DMS114 treated with DMSO at 0.1 percent for 48 hours (cell line): ENCODE measurements at regions not wholly inside any gene's neighbourhood (a gene's known extent, or its start where the extent isn't known, plus 50 kb on each side); places are given as distances from the start of the nearest gene placed in this dataset.
"Not testable (repeated sequence)": the region's sequence is repeated elsewhere in the genome, so short reads cannot be mapped to it uniquely, and the experiment has no call there.

Experiments used
- DNase-seq: peaks from one replicate; lab custom pipeline; 2025; ENCODE audit not compliant: unreplicated experiment; lab: John Stamatoyannopoulos, UW

- no peak for DNase-seq
Measured at GRCh38 chr6:139448998-139449610, 74.7 kb upstream of the CITED2 start.

- no peak for DNase-seq
Measured at GRCh38 chr6:139448051-139448649, 73.7 kb upstream of the CITED2 start.

DNA sequence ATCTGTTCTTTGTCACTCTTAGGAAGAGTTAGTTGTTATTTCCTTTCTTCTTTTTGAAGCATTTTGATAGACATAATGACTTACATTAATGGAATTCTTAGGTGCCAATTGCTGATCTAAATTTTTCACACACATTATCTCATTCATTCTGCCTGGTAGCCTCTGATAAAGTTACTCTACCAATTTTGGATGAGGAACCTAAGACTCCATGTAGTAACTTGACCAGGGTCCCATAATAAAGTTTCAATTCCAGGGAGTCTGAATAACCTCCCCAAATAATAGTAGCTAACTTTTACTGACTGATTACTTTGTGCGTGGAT is 73.2 kb upstream of the CITED2 start:
- no peak for DNase-seq

DNA sequence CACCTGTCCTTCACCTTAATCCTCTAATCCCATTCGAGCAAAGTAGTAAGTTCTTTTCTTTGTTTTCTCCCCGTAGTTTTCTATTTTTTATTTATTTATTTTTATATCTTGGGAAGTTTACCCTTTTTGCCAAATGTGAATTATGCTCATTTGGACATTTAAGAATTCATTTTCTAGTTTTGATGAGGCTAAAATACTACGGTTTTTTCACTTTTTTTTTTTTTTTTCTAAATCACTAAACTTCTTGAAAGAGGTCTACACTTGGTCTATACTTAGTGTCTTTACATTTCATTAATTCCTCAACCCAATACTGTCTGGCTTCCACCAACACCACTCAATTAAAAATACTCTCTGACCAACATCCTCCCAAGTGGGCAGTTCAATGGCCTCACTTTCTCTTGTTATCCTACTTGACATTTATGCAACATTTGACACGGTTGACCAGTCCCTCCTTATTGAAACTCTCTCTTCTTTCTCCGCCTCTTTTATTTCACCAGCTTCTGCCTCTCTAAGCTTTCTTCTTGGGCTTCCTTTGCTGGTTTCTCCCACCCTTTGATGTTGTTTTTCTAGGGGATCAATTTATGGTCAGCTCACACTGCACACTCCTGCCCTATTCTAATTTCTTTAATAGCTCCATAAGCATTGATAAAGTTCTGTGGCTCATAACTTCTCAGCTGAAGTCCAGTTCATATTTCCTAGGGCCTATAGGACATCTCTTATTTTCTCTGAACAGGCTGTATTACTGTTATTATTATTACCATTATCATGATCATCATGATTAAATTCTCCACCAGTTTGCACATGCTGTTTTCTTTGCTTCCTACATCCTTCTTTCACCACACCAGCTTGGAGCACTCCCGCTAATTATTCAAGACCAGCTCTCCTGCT is 72.6 kb upstream of the CITED2 start:
- no peak for DNase-seq

- no peak for DNase-seq
Measured at GRCh38 chr6:139446138-139446715, 71.8 kb upstream of the CITED2 start.

DNA sequence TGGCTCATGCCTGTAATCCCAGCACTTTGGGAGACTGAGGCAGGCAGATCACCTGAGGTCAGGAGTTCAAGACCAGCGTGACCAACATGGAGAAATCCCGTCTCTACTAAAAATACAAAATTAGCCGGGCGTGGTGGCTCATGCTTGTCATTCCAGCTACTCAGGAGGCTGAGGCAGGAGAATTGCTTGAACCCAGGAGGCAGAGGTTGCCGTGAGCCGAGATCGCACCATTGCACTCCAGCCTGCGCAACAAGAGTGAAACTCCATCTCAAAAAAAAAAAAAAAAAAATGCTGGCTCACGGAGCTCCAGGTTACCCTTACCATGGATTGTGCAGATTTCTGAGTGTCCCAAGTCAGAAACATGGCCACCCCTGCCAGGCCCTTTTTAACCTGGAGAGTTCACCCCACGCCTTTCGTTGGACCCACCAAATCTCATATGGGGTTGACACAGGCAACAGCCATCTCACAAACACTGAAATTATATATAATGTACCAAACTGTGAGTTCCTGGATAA is 69.9 kb upstream of the CITED2 start:
- DNase-seq: not testable (repeated sequence)

GRCh38 chr6:139443231-139444112 is 69.0 kb upstream of the CITED2 start:
- DNase-seq: peak; percentile 15

DNA sequence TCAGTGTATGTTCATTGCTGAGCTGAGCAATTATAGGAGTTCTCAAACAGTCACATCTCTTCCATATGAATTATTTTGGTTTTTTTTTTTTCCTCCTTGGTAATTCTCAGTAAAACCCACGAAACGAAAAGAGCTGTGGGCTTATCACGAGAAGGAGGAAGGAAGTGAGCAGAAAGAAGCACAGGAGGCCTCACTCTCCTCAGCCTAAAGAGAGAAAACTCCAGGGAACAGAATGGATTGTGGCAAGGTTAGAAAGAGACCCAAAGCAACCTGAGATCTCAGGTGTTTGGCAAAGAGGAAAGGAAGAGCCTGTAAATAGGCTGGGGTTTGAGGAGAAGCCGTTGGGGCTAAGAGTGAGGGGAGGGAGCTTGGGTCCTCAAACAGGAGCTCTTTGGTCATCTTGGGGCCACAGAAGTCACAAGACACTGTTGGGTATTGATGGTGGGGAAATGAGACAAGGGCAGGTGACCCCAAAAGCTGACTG is 67.8 kb upstream of the CITED2 start:
- no peak for DNase-seq

GRCh38 chr6:139439349-139439748 is 64.9 kb upstream of the CITED2 start:
- no peak for DNase-seq

GRCh38 chr6:139438775-139439174 is 64.3 kb upstream of the CITED2 start:
- no peak for DNase-seq

DNA sequence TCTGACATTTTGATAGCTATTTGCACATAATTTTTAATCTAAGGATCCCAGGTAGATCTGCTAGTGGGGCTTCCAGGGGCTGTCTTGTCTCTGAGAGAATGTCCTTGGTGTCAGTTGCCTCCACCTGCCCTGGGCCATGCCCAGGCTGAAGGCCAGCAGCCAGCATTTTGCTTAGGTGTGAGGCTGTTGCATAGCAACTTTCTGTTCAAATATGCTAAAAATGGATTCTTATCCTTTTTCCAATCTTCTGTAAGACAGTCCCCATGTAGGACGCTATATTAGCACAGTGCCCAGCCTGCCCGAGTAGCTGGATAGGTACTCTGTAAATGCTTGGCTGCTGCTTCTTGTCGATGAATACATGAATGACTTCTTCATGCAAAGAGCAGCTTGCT is 62.5 kb upstream of the CITED2 start:
- no peak for DNase-seq

DNA sequence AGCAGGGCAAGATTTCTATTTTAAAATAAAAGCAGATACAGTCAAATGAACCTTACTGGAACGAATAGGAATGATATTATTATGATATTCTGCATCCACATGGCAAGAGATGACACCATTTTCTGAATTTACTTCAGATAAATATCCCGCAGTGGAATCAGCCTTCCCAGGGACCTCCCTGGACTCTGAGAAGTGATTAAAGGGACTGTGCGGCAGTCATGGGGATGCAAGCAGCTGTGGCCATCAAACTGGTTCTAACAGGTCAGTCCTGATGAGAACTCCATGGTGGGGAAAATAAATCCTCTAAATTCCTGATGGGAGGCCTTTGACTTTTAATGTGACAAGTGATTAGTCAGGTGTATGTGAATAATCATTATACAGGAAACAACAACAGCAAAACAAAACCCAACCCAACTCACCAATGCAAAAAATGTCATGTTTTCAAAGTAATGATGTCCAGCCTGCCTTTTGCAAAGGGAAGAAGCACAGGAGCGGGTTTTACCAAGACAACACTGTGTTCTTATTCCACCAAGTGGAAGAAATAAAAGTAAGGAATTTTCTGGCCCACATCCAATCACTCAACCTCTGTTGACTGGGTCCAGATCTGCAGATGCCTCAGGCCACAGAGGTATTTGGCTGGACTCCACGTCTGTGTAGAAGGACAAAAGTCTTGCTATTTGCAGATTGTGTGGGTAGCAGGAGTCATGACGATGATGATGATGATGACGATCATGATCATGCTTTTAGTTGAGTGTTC is 61.9 kb upstream of the CITED2 start:
- DNase-seq: no peak

DNA sequence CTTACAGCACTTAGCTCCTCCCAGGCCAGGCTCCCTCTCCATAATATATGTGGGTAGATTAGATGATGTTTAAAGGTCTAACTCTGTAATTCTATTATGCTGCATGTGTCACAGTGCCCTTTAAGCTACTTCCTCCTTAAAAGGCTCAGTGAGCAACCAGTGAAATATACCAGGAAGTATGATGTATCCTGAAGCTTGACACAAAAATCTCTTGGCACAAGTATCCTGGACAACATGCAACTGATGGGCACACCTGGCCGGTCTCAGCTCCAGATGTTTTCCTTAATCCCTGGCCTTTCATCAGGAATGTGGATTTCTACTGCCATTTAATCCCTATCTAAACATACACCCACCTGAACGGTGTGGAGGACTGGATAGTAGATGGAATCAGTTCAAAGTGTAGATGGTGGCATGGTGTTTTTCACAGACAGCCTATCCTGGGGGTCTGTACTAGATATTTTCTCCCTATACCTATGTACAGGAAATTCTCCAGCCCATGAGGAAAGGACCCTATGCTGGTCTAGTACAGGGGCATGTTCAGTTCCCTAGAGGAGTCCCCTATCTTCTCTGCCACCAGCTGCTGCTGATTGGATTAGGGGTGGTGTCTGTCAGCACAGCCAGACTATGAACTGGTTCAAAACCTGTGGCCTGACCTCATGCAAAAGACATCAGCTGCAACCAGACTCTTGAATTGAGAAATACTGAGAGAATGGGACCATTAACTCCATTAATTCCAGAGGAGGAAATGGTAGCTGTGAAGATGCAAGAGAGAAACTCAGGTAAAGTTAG is 59.4 kb upstream of the CITED2 start:
- no peak for DNase-seq

GRCh38 chr6:139431602-139431956 is 57.1 kb upstream of the CITED2 start:
- DNase-seq: no peak

DNA sequence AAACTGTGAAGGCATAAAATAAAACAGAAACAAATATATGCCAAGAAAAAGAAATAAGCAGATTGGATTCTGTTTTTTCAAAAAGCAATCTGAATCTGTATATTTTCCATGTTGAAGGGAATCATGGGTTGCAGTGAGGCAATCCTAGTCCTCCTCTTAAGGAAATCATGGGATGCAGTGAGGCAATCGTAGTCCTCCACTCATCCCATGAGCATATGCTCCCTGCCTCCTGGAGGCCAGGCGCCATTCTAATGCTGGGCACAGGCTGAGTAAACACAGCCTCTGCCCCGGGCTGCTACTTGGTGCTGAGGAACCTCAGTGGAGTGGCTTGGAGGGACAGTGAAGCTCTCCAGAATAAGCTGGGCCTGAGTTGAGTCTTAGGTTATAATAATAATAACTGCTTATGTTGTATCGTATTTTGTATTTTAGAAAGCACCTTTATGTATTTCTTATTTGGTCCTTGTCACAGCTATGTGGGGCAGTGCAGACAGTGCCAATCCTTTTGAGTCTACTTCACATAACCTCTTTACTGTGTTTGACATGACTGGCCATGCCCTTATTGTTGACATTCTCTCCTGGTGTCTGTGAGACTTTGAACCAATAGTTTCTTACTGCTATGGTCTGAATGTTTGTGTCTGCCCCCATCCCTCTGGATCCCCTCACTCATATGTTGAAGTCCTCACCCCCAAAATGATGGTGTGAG is 56.6 kb upstream of the CITED2 start:
- no peak for DNase-seq

DNA sequence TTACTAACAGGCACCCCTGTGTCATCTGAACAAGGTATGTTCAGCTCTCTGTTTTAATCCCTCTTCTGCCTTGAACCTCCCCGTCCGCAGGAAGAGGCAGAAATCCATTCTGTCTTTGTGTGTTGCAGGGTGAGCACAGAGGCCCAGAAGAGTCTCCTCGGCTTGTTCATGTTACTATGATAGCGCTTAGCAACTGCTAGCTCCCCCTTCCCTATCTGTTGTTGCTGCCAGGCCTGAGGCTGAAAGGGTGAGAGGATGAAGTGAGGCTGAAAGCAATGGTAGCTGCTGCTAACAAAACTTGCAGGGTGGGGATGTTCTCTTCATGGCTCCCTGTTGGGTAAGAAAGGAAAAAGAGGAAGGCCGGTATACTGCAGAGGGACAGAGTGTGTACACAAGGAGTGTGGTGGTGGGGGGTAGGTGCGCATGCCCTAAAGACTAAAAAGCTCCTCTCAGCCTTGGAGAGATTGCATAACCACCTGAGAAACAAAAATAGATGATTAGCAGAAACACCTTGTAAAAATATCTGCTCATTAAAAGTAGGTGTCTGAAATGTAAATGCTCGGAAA is 55.2 kb upstream of the CITED2 start:
- no peak for DNase-seq

- no peak for DNase-seq
Measured at GRCh38 chr6:139427199-139427598, 52.8 kb upstream of the CITED2 start.

- no peak for DNase-seq
Measured at GRCh38 chr6:139426795-139427194, 52.3 kb upstream of the CITED2 start.
